ENCODE measurements at regions not wholly inside any gene's neighbourhood (a gene's known extent, or its start where the extent isn't known, plus 50 kb on each side); places are given as distances from the start of the nearest gene placed in this dataset.

DNA sequence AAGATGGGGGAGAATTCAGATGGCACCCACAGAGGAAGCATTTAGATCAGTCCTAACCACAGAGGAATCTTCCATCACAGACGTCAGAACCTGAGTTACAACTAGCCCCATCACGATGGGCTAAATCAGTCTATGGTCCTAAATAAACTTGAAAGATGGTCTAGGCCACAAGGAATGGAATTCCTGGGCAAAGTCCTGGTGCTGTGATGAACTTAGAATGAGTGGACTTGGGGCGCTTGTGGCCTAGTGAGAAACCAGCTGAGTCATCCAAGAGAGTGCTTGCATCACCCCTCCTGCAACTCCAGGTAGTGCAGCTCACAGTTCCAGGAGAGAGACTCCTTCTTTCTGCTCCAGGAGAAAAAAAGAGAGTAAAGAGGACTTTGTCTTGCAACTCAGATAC is 722.9 kb upstream of the RGMB start:
- H3K4me3 ChIP-seq (ENCODE audit: low read depth in 1 of 3, low read length in 3 of 3), result no peak overlapping the region
- no peaks in the 10 kb centered on the region for H3K27me3 ChIP-seq (ENCODE audit: control insufficient read depth in 4 of 4, insufficient read depth in 4 of 4, low read length in 3 of 4)
- H3K27ac ChIP-seq (ENCODE audit: low read depth in 1 of 2, low read length in 2 of 2), result no peak overlapping the region
- no peak for DNase-seq (ENCODE audit: low spot score)
- no peaks in the 10 kb centered on the region for H3K36me3 ChIP-seq (ENCODE audit: control insufficient read depth in 4 of 4, insufficient read depth in 3 of 4, low read depth in 1 of 4, low read length in 3 of 4)
- no peak overlapping the region for H3K9ac ChIP-seq (ENCODE audit: low read depth in 1 of 2, low read length in 2 of 2)
- TF ChIP-seq, protein P1, sequence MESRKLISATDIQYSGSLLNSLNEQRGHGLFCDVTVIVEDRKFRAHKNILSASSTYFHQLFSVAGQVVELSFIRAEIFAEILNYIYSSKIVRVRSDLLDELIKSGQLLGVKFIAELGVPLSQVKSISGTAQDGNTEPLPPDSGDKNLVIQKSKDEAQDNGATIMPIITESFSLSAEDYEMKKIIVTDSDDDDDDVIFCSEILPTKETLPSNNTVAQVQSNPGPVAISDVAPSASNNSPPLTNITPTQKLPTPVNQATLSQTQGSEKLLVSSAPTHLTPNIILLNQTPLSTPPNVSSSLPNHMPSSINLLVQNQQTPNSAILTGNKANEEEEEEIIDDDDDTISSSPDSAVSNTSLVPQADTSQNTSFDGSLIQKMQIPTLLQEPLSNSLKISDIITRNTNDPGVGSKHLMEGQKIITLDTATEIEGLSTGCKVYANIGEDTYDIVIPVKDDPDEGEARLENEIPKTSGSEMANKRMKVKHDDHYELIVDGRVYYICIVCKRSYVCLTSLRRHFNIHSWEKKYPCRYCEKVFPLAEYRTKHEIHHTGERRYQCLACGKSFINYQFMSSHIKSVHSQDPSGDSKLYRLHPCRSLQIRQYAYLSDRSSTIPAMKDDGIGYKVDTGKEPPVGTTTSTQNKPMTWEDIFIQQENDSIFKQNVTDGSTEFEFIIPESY (IDR thresholded peaks at IDR 0.05), result no peak
- TF ChIP-seq EGR1 (IDR thresholded peaks at IDR 0.05; ENCODE audit: low read depth in 2 of 2) (no peak), HNF4A (conservative IDR thresholded peaks at IDR 0.05) (no peak), RAD21 (IDR thresholded peaks at IDR 0.05) (no peak), NR2F2 (IDR thresholded peaks at IDR 0.05) (no peak), TAF1 (conservative IDR thresholded peaks at IDR 0.05) (no peak), JUND (IDR thresholded peaks at IDR 0.05) (no peak), FOXA2 (IDR thresholded peaks at IDR 0.05) (no peak)
- TF ChIP-seq, protein P2, sequence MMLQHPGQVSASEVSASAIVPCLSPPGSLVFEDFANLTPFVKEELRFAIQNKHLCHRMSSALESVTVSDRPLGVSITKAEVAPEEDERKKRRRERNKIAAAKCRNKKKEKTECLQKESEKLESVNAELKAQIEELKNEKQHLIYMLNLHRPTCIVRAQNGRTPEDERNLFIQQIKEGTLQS (IDR thresholded peaks at IDR 0.05), result no peak
- TF ChIP-seq, protein P3, sequence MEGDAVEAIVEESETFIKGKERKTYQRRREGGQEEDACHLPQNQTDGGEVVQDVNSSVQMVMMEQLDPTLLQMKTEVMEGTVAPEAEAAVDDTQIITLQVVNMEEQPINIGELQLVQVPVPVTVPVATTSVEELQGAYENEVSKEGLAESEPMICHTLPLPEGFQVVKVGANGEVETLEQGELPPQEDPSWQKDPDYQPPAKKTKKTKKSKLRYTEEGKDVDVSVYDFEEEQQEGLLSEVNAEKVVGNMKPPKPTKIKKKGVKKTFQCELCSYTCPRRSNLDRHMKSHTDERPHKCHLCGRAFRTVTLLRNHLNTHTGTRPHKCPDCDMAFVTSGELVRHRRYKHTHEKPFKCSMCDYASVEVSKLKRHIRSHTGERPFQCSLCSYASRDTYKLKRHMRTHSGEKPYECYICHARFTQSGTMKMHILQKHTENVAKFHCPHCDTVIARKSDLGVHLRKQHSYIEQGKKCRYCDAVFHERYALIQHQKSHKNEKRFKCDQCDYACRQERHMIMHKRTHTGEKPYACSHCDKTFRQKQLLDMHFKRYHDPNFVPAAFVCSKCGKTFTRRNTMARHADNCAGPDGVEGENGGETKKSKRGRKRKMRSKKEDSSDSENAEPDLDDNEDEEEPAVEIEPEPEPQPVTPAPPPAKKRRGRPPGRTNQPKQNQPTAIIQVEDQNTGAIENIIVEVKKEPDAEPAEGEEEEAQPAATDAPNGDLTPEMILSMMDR (IDR thresholded peaks at IDR 0.05; ENCODE audit: low read depth, low read length, missing input control), result no peak
- TF ChIP-seq, protein P4, sequence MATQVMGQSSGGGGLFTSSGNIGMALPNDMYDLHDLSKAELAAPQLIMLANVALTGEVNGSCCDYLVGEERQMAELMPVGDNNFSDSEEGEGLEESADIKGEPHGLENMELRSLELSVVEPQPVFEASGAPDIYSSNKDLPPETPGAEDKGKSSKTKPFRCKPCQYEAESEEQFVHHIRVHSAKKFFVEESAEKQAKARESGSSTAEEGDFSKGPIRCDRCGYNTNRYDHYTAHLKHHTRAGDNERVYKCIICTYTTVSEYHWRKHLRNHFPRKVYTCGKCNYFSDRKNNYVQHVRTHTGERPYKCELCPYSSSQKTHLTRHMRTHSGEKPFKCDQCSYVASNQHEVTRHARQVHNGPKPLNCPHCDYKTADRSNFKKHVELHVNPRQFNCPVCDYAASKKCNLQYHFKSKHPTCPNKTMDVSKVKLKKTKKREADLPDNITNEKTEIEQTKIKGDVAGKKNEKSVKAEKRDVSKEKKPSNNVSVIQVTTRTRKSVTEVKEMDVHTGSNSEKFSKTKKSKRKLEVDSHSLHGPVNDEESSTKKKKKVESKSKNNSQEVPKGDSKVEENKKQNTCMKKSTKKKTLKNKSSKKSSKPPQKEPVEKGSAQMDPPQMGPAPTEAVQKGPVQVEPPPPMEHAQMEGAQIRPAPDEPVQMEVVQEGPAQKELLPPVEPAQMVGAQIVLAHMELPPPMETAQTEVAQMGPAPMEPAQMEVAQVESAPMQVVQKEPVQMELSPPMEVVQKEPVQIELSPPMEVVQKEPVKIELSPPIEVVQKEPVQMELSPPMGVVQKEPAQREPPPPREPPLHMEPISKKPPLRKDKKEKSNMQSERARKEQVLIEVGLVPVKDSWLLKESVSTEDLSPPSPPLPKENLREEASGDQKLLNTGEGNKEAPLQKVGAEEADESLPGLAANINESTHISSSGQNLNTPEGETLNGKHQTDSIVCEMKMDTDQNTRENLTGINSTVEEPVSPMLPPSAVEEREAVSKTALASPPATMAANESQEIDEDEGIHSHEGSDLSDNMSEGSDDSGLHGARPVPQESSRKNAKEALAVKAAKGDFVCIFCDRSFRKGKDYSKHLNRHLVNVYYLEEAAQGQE (IDR thresholded peaks at IDR 0.05), result no peak
- H3K9me3 ChIP-seq (ENCODE audit: control insufficient read depth in 4 of 4, low read length in 3 of 4), result peaks cover 0 to 6% (median under 1%) of the 10 kb centered on the region in 4 donors
- no peaks in the 10 kb centered on the region for H3K4me1 ChIP-seq (ENCODE audit: control insufficient read depth in 4 of 4, insufficient read depth in 4 of 4, low read length in 3 of 4)
- 74% methylated on average over 3 of the region's 3 CpGs for WGBS

DNA sequence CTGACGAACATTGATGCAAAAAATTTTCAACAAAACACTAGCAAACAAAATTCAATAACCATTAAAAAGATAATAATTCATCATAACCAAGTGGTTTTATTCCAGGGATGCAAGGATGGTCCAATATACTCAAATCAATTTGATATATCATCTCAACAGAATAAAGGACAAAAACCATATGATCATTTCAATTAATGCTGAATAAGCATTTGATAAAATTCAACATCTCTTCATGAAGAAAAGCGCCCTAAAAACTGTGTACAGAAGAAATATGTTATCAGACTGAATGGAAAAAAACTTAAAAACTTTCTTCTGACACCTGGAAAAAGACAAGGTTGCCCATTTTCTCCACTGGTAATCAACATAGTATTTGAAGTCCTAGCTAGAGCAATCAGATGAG is 720.3 kb upstream of the RGMB start:
- H3K4me3 ChIP-seq (ENCODE audit: low read depth in 1 of 3, low read length in 3 of 3), result no peak overlapping the region
- no peak for DNase-seq (ENCODE audit: low spot score)
- no peaks in the 10 kb centered on the region for H3K4me1 ChIP-seq (ENCODE audit: control insufficient read depth in 4 of 4, insufficient read depth in 4 of 4, low read length in 3 of 4)
- H3K9me3 ChIP-seq (ENCODE audit: control insufficient read depth in 4 of 4, low read length in 3 of 4), result peaks cover 0 to 6% (median under 1%) of the 10 kb centered on the region in 4 donors
- no peaks in the 10 kb centered on the region for H3K27me3 ChIP-seq (ENCODE audit: control insufficient read depth in 4 of 4, insufficient read depth in 4 of 4, low read length in 3 of 4)
- H3K9ac ChIP-seq (ENCODE audit: low read depth in 1 of 2, low read length in 2 of 2), result no peak overlapping the region
- H3K36me3 ChIP-seq (ENCODE audit: control insufficient read depth in 4 of 4, insufficient read depth in 3 of 4, low read depth in 1 of 4, low read length in 3 of 4), result no peaks in the 10 kb centered on the region
- no peak overlapping the region for H3K27ac ChIP-seq (ENCODE audit: low read depth in 1 of 2, low read length in 2 of 2)
- TF ChIP-seq FOXA2 (IDR thresholded peaks at IDR 0.05), result no peak
- TF ChIP-seq, protein P1 (IDR thresholded peaks at IDR 0.05), result no peak
- no peak for TF ChIP-seq SP1 (IDR thresholded peaks at IDR 0.05)
- no peak for TF ChIP-seq RAD21 (IDR thresholded peaks at IDR 0.05)
- TF ChIP-seq NR2F2 (IDR thresholded peaks at IDR 0.05), result no peak
- TF ChIP-seq, protein P5, sequence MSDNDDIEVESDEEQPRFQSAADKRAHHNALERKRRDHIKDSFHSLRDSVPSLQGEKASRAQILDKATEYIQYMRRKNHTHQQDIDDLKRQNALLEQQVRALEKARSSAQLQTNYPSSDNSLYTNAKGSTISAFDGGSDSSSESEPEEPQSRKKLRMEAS (IDR thresholded peaks at IDR 0.05), result no peak
- WGBS, result 71% methylated on average over 2 of the region's 2 CpGs

All from liver (tissue), 8 donors.